HG02973 (cell line): ENCODE measurements at regions not wholly inside any gene's neighbourhood (a gene's known extent, or its start where the extent isn't known, plus 50 kb on each side); places are given as distances from the start of the nearest gene placed in this dataset.

Experiments used
- ATAC-seq: cut with Tn5 transposase; IDR thresholded peaks from one replicate; pipeline ENCODE4 v1.9.1; 2021; ENCODE audit warnings: moderate library complexity; ENCODE audit not compliant: unreplicated experiment

- ATAC-seq, result no peak
These were observed 234.8 kb downstream of the NR2F2 start for GRCh38 chr15:96565266-96565665.

DNA sequence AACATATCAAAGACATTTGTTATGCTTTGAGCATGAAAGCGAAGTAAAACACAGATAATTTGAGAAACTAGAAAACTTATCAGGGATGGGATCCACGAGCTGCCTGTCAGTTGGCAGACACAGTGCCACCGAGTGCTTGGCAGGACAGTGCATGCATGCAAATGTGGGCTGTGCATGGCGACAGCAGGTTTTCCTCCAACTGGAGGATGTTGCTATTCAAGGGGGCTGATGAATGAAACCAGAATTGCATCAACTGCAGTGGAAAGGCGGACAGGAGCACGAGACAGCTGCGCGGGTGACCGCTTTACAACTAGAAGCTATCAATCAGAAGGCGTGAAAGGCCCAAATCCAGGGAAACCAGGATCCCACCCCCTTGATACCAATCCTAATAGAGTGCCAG, 244.3 kb downstream of the NR2F2 start:
- ATAC-seq, result no peak

DNA sequence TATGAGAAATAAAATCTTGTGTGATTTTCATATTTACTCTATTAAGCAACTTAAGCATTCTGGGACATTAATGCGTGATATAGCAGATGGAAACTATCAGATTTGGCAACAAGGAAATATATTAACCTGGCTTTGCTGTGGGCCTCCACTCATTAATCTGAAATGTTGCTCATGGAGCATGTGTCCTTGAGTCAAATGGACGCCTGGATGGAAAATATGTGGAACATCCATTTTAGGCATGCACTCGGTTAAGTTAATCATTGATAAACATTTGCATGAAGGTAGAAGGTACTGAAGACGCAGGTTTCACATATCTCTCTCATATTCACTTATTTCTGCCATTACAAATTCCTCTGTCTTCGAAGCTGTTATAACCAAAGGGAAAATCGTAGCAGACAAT, 246.1 kb downstream of the NR2F2 start:
- no peak for ATAC-seq

GRCh38 chr15:96578393-96578792, 247.9 kb downstream of the NR2F2 start:
- ATAC-seq, result no peak

- ATAC-seq, result no peak
These were observed 250.9 kb downstream of the NR2F2 start for GRCh38 chr15:96581371-96581770.

- ATAC-seq, result no peak
These were observed 252.0 kb downstream of the NR2F2 start for GRCh38 chr15:96582473-96582872.

GRCh38 chr15:96583671-96584070, 253.2 kb downstream of the NR2F2 start:
- no peak for ATAC-seq

DNA sequence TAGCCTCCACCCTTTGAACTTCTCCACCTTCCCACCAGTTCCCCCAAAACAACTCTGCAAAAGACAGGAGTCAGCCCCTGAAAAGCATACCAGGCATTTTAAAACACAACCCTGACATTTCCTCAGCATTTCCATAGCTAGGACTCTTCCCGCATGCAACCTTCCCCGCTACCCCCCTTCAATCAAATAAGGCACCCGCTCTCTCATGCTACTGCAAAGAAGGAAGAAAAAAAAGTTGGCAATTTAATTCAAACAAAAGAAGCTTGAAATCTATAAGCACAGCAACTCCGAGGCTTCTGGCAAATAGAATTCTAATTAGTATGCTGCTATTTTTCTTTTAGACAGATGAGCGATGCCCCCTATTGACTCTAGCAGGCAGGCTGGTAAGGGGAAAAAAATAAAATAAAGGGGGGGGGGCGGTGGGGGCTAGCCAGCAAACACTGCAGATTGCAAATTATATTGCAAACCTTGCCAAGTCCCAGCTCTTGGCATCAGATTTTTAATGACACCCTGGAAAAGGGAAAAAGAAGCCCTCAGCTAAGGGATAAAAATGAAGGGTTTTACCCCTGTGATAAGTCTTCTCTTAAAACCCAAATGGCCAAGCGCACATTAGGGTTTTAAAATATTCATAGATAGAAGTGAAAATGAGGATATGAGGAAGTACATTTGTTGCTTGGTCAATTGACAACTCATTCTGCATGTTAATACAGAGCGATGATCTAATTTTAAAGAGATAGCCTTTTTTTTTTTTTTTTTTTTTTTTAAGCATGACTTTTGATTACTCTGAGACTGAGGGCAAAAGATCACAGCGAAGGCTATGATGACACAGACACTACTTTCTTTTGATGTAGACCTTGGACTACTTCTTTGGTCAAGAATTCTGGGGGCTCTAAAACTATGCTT, 255.2 kb downstream of the NR2F2 start:
- no peak for ATAC-seq

DNA sequence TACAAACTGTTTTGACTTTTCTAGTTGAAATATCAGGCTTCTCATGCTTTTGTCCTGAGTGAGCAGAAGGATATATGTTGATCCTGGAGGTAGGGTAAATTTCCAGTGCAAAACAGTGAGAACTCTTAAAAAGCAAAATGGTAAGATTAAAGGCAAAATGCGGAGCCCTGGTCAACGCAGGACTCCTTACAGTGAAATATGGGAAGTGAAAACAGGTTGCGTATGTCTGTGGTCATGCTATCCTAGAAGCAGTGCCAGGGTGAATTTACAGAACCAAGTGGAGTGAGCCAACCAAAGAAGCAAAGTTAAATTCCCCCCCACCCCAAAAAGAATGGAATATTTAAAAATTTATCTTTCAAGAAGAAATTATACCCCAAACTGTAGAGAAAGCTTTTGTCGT, 256.4 kb downstream of the NR2F2 start:
- no peak for ATAC-seq

DNA sequence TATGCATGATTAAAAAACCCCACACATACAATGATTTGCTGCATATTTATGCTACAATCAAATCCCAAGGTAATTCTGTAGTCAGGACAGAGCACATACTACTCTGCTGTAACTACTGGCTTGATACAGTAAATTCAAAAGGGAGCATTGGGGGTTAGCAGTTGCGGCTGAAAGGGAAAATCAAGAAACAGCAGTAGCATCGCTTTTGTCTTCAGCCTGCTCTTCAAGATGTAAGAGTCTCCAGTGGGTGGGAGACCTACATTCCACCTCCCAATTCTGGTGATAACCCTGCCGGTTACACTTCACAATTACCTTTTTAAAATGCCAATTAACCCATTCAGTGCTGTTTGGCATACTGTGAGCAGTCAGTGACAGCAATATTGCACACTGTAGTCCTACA, 259.4 kb downstream of the NR2F2 start:
- ATAC-seq, result no peak

DNA sequence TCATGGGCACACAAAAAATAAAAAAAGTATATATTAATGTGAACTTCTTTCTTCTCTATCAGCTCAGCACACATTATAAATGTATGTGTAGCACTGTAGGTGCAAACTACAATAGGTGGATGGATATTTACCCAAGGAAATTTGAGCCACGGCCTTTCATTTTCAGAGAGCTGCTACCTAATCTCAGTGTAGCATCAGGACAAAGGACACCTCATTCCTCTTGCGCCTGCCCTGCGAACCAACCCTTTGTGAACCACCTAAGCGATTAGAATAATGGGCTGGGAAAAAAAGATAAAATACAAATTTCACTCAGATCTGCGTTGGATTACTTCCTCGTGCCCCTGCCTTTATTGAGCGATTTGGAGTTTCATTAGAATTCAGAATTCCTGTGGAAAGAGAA, 263.2 kb downstream of the NR2F2 start:
- no peak for ATAC-seq

- no peak for ATAC-seq
These were observed 265.5 kb downstream of the NR2F2 start for GRCh38 chr15:96595951-96596350.

DNA sequence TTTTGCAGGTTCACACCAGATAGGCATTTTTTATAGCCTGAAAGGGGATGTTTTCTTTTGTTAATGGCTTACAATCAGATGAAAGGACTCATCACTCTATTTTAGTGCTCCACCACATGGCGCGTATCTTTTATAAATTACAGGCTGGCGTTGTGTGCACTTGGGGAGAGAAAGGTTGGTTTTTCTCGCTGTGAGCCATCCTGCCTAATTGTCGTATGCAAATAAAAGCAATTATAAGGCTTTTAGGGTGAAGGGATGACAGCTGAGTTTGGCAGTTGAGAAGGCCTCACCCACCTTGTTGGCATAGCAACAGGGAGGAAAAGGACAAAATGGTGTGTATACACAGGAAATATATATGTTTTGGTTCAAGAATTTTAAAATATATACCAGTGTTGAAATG, 268.0 kb downstream of the NR2F2 start:
- no peak for ATAC-seq

DNA sequence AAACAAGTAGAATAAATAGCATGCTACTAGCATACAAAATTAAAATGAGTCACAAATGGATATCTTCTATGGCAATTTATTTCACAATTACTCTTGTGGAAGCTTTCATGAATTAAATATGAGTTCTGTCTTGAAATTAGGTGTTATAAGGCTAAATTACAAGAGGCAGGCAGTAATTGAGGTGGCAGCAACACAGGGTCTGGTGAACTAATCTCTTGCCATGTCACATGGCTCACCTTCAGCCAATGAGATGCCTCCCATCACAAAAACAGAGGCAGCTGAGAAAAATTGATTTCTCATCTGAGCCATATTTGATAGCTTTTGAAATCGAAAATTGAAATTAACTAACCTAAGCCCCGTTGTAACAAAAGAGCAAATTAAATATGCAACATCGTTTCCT, 268.8 kb downstream of the NR2F2 start:
- no peak for ATAC-seq

DNA sequence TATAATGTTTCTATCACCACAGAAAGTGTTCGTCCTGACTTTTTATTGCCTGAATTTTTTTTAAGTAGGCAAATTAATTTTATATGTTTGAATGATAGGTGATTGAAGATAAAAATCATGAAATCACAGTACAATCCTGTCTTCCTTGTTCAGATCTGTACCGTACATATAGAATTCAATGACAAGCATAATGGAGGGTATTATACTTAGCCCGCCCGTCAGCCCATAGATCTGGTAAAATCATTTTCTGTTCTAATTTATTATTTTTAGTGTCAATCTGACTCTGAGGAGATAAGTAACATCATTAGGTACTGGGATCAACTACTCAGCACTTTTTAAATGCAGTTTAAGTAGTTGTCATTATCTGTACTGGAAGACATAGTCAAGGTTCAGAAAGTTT, 269.9 kb downstream of the NR2F2 start:
- no peak for ATAC-seq

DNA sequence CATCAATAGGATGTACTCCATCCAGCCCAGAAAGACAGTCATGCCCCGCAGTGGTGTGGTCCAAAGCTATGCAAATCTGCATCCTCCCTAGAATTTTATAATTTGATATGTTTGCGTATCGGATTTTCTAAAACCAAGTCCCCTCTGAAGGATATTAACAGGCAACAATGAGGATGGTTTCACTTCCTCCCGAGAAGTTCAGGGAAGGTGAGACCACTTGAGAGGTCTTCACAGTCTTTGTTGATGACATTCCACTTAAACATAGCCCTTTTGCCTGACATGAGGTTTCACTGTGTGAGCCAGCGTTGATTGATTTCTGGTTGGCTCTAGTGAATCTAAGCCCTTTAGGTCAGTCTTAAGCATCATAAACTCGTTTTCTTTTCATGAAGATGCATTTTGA, 276.1 kb downstream of the NR2F2 start:
- no peak for ATAC-seq

- ATAC-seq, result no peak
These were observed 280.3 kb downstream of the NR2F2 start for GRCh38 chr15:96610757-96611156.

- no peak for ATAC-seq
These were observed 282.4 kb downstream of the NR2F2 start for GRCh38 chr15:96612917-96613316.

GRCh38 chr15:96619174-96619573, 288.7 kb downstream of the NR2F2 start:
- ATAC-seq, result no peak

DNA sequence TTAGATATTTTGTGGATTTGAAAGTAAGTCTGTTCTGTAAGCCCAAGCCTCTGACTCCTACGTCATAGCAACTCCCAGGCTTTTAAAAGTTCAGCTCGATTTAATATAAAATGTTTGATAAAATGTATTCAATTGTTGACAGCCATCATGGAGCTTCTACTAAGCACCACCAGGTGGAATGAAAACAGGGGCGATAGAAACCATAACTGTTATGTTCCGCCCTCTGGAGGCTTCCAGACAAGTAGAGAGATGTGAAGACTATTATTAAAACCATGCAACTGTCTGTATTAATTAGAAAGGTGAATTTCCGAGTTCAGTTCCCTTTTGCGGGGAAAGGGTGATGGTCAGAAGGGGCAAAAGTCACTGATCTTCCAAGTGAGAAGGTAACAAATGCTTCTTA, 292.2 kb downstream of the NR2F2 start:
- ATAC-seq, result no peak

DNA sequence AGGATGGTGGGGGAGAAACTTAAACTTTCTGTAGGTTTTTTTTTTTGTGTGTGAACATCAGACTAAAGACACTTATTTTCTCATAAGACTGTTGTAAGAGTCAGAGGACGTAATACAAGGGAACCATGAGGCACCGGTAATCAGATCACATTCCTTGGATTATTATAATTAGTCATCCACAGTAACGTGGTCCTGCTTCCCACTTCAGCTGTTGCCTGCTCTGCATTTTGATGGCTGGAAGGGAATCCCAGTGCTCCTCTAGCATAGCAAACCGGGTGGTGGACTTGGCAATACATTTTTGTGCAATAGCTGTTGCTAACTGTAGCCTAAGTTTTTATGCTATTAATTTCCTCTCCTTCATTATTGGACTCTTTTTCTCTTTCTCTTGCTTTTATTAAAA, 294.8 kb downstream of the NR2F2 start:
- ATAC-seq, result no peak

GRCh38 chr15:96627031-96627568, 296.6 kb downstream of the NR2F2 start:
- ATAC-seq, result no peak

DNA sequence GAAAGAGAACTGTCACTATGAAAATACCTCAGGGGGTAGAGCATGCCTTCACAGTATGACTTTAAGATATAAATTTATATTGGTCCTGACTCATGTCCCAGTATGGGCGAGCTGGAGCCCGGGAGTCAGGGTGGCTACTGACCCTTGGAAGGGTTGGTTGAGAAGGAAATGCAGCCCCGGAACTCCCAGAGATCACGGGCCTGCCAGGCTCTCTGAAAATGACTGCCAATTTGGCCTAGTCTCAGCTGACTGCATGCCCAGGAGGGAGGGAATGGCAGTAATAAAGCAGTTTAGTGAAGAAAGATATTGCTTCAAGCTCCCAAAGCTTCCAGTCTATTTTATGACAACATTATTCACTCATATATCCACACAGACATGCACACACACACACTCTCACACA, 299.0 kb downstream of the NR2F2 start:
- no peak for ATAC-seq
